ENCODE measurements at regions not wholly inside any gene's neighbourhood (a gene's known extent, or its start where the extent isn't known, plus 50 kb on each side); places are given as distances from the start of the nearest gene placed in this dataset.

- Histone ChIP-seq H4K20me1 (replicated peaks; ENCODE audit: control insufficient read depth, insufficient read depth, low read length) (no peaks in the 10 kb centered on the region), H2AFZ (ENCODE audit: low read depth, low read length) (no peak overlapping the region), H3K27me3 (ENCODE audit: control insufficient read depth in 2 of 2, insufficient read depth in 2 of 2, low read length in 2 of 2) (peaks cover 0 to 40% of the 10 kb centered on the region in 2 experiments; a peak in 2 of 5 replicates), H3K9me3 (replicated peaks; ENCODE audit: control insufficient read depth, insufficient read depth, low read depth, low read length) (no peaks in the 10 kb centered on the region), H3K9ac (ENCODE audit: insufficient read depth in 1 of 2, low read depth in 2 of 2, low read length in 2 of 2) (no peak overlapping the region), H3K79me2 (ENCODE audit: control insufficient read depth, insufficient read depth, low read length) (no peaks in the 10 kb centered on the region), H3K4me1 (replicated peaks in 1 of 2; ENCODE audit: control insufficient read depth in 2 of 2, insufficient read depth in 2 of 2, low read length in 2 of 2) (peaks cover 0 to 5% of the 10 kb centered on the region in 2 experiments; a peak in 1 of 5 replicates), H3K9me1 (ENCODE audit: control insufficient read depth, insufficient read depth, low read length) (no peaks in the 10 kb centered on the region), H3K36me3 (ENCODE audit: control insufficient read depth, insufficient read depth, low read length) (no peaks in the 10 kb centered on the region), H3K4me3 (no peak overlapping the region), H3K27ac (ENCODE audit: extremely low read depth, low read depth, low read length) (no peak overlapping the region), H3K4me2 (ENCODE audit: insufficient read depth, low read length) (no peak overlapping the region)
- WGBS (ENCODE audit: insufficient coverage, low coverage, missing lambda C conversion rate): 0% methylated on average over 15 of the region's 26 CpGs
- DNase-seq (ENCODE audit: extremely low read depth in 1 of 4, low spot score in 3 of 4): no peak
- in situ Hi-C loops (cut with MboI): no loop called here
- POLR2A ChIA-PET: interaction anchor here (0.6 kb wide), 1 partner anchor 124 kb away, joined by 3 read pairs; no protein-coding TSS in a partner anchor
- intact Hi-C loops (cut with micrococcal nuclease): no loop called here
- no TSS peak for BruUV-seq (replicated peaks)
- no peak for ATAC-seq
- TF ChIP-seq BHLHE40 (IDR thresholded peaks at IDR 0.05; ENCODE audit: low read length) (no peak), ZNF764 (CRISPR knock-in tag; IDR thresholded peaks at IDR 0.05; ENCODE audit: low read depth) (no peak), ADNP (tag; IDR thresholded peaks at IDR 0.05) (no peak), ZNF354B (CRISPR knock-in tag; IDR thresholded peaks at IDR 0.05) (no peak), ZNF76 (CRISPR knock-in tag; IDR thresholded peaks at IDR 0.05; ENCODE audit: borderline replicate concordance) (no peak), GTF2A2 (tag; IDR thresholded peaks at IDR 0.05) (no peak), ZNF311 (CRISPR knock-in tag; IDR thresholded peaks at IDR 0.05) (no peak), ZNF707 (CRISPR knock-in tag; conservative IDR thresholded peaks at IDR 0.05) (no peak), NFE2 (IDR thresholded peaks at IDR 0.05; ENCODE audit: low read depth) (no peak), NFIX (CRISPR knock-in tag; IDR thresholded peaks at IDR 0.05; ENCODE audit: low read depth) (no peak), CXXC5 (CRISPR knock-in tag; IDR thresholded peaks at IDR 0.05) (no peak), KAT7 (CRISPR knock-in tag; IDR thresholded peaks at IDR 0.05; ENCODE audit: borderline replicate concordance) (no peak), TEAD4 (IDR thresholded peaks at IDR 0.05; ENCODE audit: low read length) (no peak), TEAD4 (CRISPR knock-in tag; IDR thresholded peaks at IDR 0.05; ENCODE audit: borderline replicate concordance) (no peak), FUS (optimal IDR thresholded peaks at IDR 0.05; ENCODE audit: low read depth, low read length) (no peak), ZC3H4 (CRISPR knock-in tag; IDR thresholded peaks at IDR 0.05; ENCODE audit: borderline replicate concordance) (no peak), ZSCAN32 (CRISPR knock-in tag; IDR thresholded peaks at IDR 0.05) (no peak), POLR3G (IDR thresholded peaks at IDR 0.05; ENCODE audit: extremely low read depth, insufficient read length, insufficient replicate concordance) (no peak)
- CTCF ChIA-PET (ENCODE audit: low intra/inter-chr PET ratio): no interaction called here
- FAIRE-seq: no peak
These were observed 196.2 kb upstream of the C14orf180 start for GRCh38 chr14:104383088-104383995.

All from K562 (cell line).